Mesenchymal stem cell (in vitro differentiated cells and primary cell): ENCODE measurements at regions not wholly inside any gene's neighbourhood (a gene's known extent, or its start where the extent isn't known, plus 50 kb on each side); places are given as distances from the start of the nearest gene placed in this dataset.

Experiments
- DNase-seq: peaks from one replicate; pipeline ENCODE4 v3.0.0-alpha.2; 2013
- H2AFZ ChIP-seq: one replicate; pipeline ENCODE4 v1.6.1; 2013; ENCODE audit warnings: low read depth, mild to moderate bottlenecking, control low read depth, inconsistent platforms, low read length, moderate library complexity
- H2AK5ac ChIP-seq: 2 replicates; pipeline ENCODE4 v1.6.1; 2013; ENCODE audit warnings: low read length, moderate library complexity, mild to moderate bottlenecking, inconsistent platforms; ENCODE audit not compliant: severe bottlenecking
- H2BK120ac ChIP-seq: one replicate; pipeline ENCODE4 v1.6.1; 2013; ENCODE audit warnings: low read depth, mild to moderate bottlenecking, inconsistent platforms, low read length, moderate library complexity
- H2BK12ac ChIP-seq, 2 experiments: one replicate each; pipeline ENCODE4 v1.6.1; 2013; ENCODE audit warnings: inconsistent platforms in 2 of 2, low read length in 2 of 2, mild to moderate bottlenecking in 2 of 2, moderate library complexity in 2 of 2, control low read depth in 1 of 2
- H2BK15ac ChIP-seq: one replicate; pipeline ENCODE4 v1.6.1; 2013; ENCODE audit warnings: mild to moderate bottlenecking, low read depth, inconsistent platforms; ENCODE audit not compliant: poor library complexity, severe bottlenecking
- H2BK5ac ChIP-seq: 2 replicates; pipeline ENCODE4 v1.6.1; 2013; ENCODE audit warnings: low read depth, mild to moderate bottlenecking, low read length, control low read depth, inconsistent platforms; ENCODE audit not compliant: poor library complexity, severe bottlenecking
- H3K14ac ChIP-seq, 2 experiments: one replicate each; pipeline ENCODE4 v1.6.1; 2013; ENCODE audit warnings: inconsistent platforms in 2 of 2, low read length in 2 of 2, control low read depth in 1 of 2, mild to moderate bottlenecking in 1 of 2, moderate library complexity in 1 of 2
- H3K18ac ChIP-seq, 2 experiments: one replicate each; pipeline ENCODE4 v1.6.1; 2013; ENCODE audit warnings: inconsistent platforms in 2 of 2, low read length in 2 of 2, control low read depth in 1 of 2, low read depth in 1 of 2, mild to moderate bottlenecking in 1 of 2
- H3K23ac ChIP-seq, 2 experiments: one replicate each; pipeline ENCODE4 v1.6.1; 2013; ENCODE audit warnings: inconsistent platforms in 2 of 2, low read length in 2 of 2, mild to moderate bottlenecking in 2 of 2, moderate library complexity in 2 of 2, control low read depth in 1 of 2
- H3K27ac ChIP-seq: 2 replicates; pipeline ENCODE4 v1.5.1; 2013; ENCODE audit warnings: mild to moderate bottlenecking, moderate library complexity, low read length, control low read depth, inconsistent platforms; ENCODE audit not compliant: poor library complexity, severe bottlenecking
- H3K27me3 ChIP-seq, 2 experiments: 2 replicates each; pipeline versions ENCODE4 v1.6.1 to v1.7.0; 2013; ENCODE audit warnings: low read length in 2 of 2, mild to moderate bottlenecking in 2 of 2, moderate library complexity in 2 of 2, control low read depth in 1 of 2, inconsistent platforms in 1 of 2; ENCODE audit not compliant: control insufficient read depth in 1 of 2, insufficient read depth in 1 of 2
- H3K36me3 ChIP-seq, 2 experiments: 2 replicates each; pipeline versions ENCODE4 v1.6.1 to v1.7.0; 2013; ENCODE audit warnings: low read length in 2 of 2, control low read depth in 1 of 2, inconsistent platforms in 1 of 2, low read depth in 1 of 2, mild to moderate bottlenecking in 1 of 2; ENCODE audit not compliant: insufficient read depth in 2 of 2, control insufficient read depth in 1 of 2
- H3K4ac ChIP-seq, 2 experiments: one replicate each; pipeline ENCODE4 v1.6.1; 2013; ENCODE audit warnings: inconsistent platforms in 2 of 2, low read length in 2 of 2, mild to moderate bottlenecking in 2 of 2, moderate library complexity in 2 of 2, control low read depth in 1 of 2, low read depth in 1 of 2
- H3K4me1 ChIP-seq: 2 replicates; pipeline ENCODE4 v1.6.1; 2013; ENCODE audit warnings: low read depth, low read length, control low read depth; ENCODE audit not compliant: control insufficient read depth, insufficient read depth
- H3K4me2 ChIP-seq: 2 replicates; pipeline ENCODE4 v1.6.1; 2013; ENCODE audit warnings: low read length, mild to moderate bottlenecking, inconsistent platforms; ENCODE audit not compliant: poor library complexity, severe bottlenecking
- H3K4me3 ChIP-seq, 2 experiments: 2 replicates each; pipeline versions ENCODE4 v1.5.1 to v1.7.0; 2013; ENCODE audit warnings: low read length in 2 of 2, mild to moderate bottlenecking in 2 of 2, control low read depth in 1 of 2, low read depth in 1 of 2; ENCODE audit not compliant: insufficient read depth in 1 of 2
- H3K79me1 ChIP-seq: replicated peaks from 2 replicates; pipeline ENCODE4 v1.6.1; 2013; ENCODE audit warnings: mild to moderate bottlenecking, control low read depth, low read length, inconsistent platforms; ENCODE audit not compliant: poor library complexity, severe bottlenecking
- H3K9ac ChIP-seq: 2 replicates; pipeline ENCODE4 v1.7.0; 2013; ENCODE audit warnings: mild to moderate bottlenecking, low read length, moderate library complexity
- H3K9me3 ChIP-seq: 2 replicates; pipeline ENCODE4 v1.7.0; 2013; ENCODE audit warnings: mild to moderate bottlenecking, low read length; ENCODE audit not compliant: control insufficient read depth
- H4K8ac ChIP-seq: one replicate; pipeline ENCODE4 v1.6.1; 2013; ENCODE audit warnings: inconsistent platforms, mild to moderate bottlenecking, low read length, moderate library complexity
- H4K91ac ChIP-seq: one replicate; pipeline ENCODE4 v1.6.1; 2013; ENCODE audit warnings: mild to moderate bottlenecking, low read length, inconsistent platforms
- WGBS: methylation state at CpG from one replicate; pipeline ENCODE4 v1.1.7; 2013; ENCODE audit warnings: mixed read lengths; 5-methylcytosine and 5-hydroxymethylcytosine counted together

- Histone ChIP-seq H3K9ac (no peak overlapping the region), H3K4ac (no peak overlapping the region), H3K4me3 (no peak overlapping the region), H2BK15ac (no peak overlapping the region), H2BK5ac (no peak overlapping the region), H2AFZ (no peak overlapping the region), H3K36me3 (no peaks in the 10 kb centered on the region), H2AK5ac (no peak overlapping the region), H4K91ac (no peak overlapping the region), H3K27ac (no peak overlapping the region), H3K14ac (no peak overlapping the region), H3K27me3 (no peaks in the 10 kb centered on the region), H3K18ac (no peak overlapping the region), H3K4me1 (no peaks in the 10 kb centered on the region), H3K4me2 (no peak overlapping the region), H3K79me1 (no peaks in the 10 kb centered on the region), H3K9me3 (peaks cover 31% of the 10 kb centered on the region), H3K23ac (no peak overlapping the region), H4K8ac (no peak overlapping the region), H2BK12ac (no peak overlapping the region), H2BK120ac (no peak overlapping the region)
- WGBS: 62% methylated on average over 6 of the region's 7 CpGs
- no peak for DNase-seq
Observed at GRCh38 chr19:56983171-56983570, 136.6 kb upstream of the USP29 start.

- Histone ChIP-seq H3K18ac (no peak overlapping the region), H3K4me2 (no peak overlapping the region), H3K9ac (no peak overlapping the region), H2BK12ac (no peak overlapping the region), H4K91ac (no peak overlapping the region), H3K14ac (no peak overlapping the region), H3K23ac (no peak overlapping the region), H2BK15ac (no peak overlapping the region), H2BK120ac (no peak overlapping the region), H3K9me3 (peaks cover 27% of the 10 kb centered on the region), H3K4me1 (no peaks in the 10 kb centered on the region), H4K8ac (no peak overlapping the region), H2AFZ (no peak overlapping the region), H3K36me3 (no peaks in the 10 kb centered on the region), H3K27me3 (no peaks in the 10 kb centered on the region), H3K27ac (no peak overlapping the region), H2AK5ac (no peak overlapping the region), H3K79me1 (no peaks in the 10 kb centered on the region), H3K4me3 (no peak overlapping the region), H2BK5ac (no peak overlapping the region), H3K4ac (no peak overlapping the region)
- 50% methylated on average over 2 of the region's 3 CpGs for WGBS
- DNase-seq: no peak
Observed at GRCh38 chr19:56983804-56984203, 136.0 kb upstream of the USP29 start.

- Histone ChIP-seq H2BK5ac (no peak overlapping the region), H3K4me1 (no peaks in the 10 kb centered on the region), H4K91ac (no peak overlapping the region), H2BK12ac (no peak overlapping the region), H3K9ac (no peak overlapping the region), H3K79me1 (no peaks in the 10 kb centered on the region), H4K8ac (no peak overlapping the region), H3K9me3 (peaks cover 34% of the 10 kb centered on the region), H3K4me2 (no peak overlapping the region), H3K4ac (no peak overlapping the region), H2AFZ (no peak overlapping the region), H3K18ac (no peak overlapping the region), H2BK120ac (no peak overlapping the region), H3K36me3 (no peaks in the 10 kb centered on the region), H3K14ac (no peak overlapping the region), H3K4me3 (no peak overlapping the region), H3K27ac (no peak overlapping the region), H2AK5ac (no peak overlapping the region), H3K23ac (no peak overlapping the region), H3K27me3 (no peaks in the 10 kb centered on the region), H2BK15ac (no peak overlapping the region)
- 66% methylated on average over 8 of the region's 9 CpGs for WGBS
- DNase-seq: no peak
Observed at GRCh38 chr19:56986386-56986785, 133.4 kb upstream of the USP29 start.

- no peak overlapping the region for H4K91ac ChIP-seq
- no peak overlapping the region for H3K27ac ChIP-seq
- H3K27me3 ChIP-seq: no peaks in the 10 kb centered on the region
- H2BK15ac ChIP-seq: no peak overlapping the region
- no peak overlapping the region for H3K4me2 ChIP-seq
- H3K23ac ChIP-seq: no peak overlapping the region
- no peak overlapping the region for H2AK5ac ChIP-seq
- no peak overlapping the region for H4K8ac ChIP-seq
- H3K4me1 ChIP-seq: no peaks in the 10 kb centered on the region
- peaks cover 33% of the 10 kb centered on the region for H3K9me3 ChIP-seq
- H3K4me3 ChIP-seq: no peak overlapping the region
- no peak overlapping the region for H3K18ac ChIP-seq
- H3K9ac ChIP-seq: no peak overlapping the region
- 77% methylated on average over 10 of the region's 15 CpGs for WGBS
- no peak overlapping the region for H2AFZ ChIP-seq
- no peak overlapping the region for H2BK12ac ChIP-seq
- no peak overlapping the region for H2BK5ac ChIP-seq
- H3K14ac ChIP-seq: no peak overlapping the region
- no peak overlapping the region for H3K4ac ChIP-seq
- no peaks in the 10 kb centered on the region for H3K79me1 ChIP-seq
- H3K36me3 ChIP-seq: no peaks in the 10 kb centered on the region
- DNase-seq: no peak
- no peak overlapping the region for H2BK120ac ChIP-seq
Observed at GRCh38 chr19:56987184-56987583, 132.6 kb upstream of the USP29 start.
